NCI-H146 treated with DMSO at 0.1 percent for 48 hours (cell line): ENCODE measurements at regions not wholly inside any gene's neighbourhood (a gene's known extent, or its start where the extent isn't known, plus 50 kb on each side); places are given as distances from the start of the nearest gene placed in this dataset.
"Not testable (repeated sequence)": the region's sequence is repeated elsewhere in the genome, so short reads cannot be mapped to it uniquely, and the experiment has no call there.

Experiments
- DNase-seq: peaks from one replicate; lab custom pipeline; 2025; ENCODE audit not compliant: unreplicated experiment; lab: John Stamatoyannopoulos, UW

DNA sequence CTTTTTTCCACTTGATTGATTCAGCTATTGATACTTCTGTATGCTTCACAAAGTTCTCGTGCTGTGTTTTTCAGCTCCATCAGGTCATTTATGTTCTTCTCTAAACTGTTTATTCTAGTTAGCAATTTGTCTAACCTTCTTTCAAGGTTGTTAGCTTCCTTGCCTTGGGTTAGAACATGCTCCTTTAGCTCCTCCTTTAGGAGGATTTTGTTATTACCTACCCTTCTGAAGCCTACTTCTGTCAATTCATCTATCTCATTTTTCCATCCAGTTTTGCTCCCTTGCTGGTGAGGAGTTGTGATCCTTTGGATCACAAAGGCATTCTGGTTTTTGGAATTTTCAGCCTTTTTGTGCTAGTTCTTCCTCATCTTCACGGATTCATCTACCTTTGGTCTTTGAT lies 344.7 kb upstream of the CLEC14A start:
- DNase-seq, result not testable (repeated sequence)

DNA sequence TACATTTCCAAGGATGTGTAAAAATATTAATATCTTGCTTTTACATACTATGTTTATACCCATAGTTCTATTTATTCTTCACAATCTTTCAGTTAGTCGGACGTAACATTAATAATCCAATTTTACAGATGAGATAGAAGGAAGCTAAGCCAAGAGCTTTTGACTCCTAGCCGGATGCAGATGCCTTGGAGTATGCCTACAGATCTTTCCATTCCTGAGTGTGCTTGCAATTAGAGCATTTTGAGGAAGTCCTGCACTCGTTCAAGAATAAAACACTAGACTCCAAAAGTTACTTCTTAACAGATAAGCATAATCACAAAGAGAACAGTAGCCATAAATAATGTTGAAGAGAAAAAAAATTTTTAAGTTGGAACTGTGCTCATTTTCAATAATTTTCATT lies 337.6 kb upstream of the CLEC14A start:
- DNase-seq, result no peak

DNA sequence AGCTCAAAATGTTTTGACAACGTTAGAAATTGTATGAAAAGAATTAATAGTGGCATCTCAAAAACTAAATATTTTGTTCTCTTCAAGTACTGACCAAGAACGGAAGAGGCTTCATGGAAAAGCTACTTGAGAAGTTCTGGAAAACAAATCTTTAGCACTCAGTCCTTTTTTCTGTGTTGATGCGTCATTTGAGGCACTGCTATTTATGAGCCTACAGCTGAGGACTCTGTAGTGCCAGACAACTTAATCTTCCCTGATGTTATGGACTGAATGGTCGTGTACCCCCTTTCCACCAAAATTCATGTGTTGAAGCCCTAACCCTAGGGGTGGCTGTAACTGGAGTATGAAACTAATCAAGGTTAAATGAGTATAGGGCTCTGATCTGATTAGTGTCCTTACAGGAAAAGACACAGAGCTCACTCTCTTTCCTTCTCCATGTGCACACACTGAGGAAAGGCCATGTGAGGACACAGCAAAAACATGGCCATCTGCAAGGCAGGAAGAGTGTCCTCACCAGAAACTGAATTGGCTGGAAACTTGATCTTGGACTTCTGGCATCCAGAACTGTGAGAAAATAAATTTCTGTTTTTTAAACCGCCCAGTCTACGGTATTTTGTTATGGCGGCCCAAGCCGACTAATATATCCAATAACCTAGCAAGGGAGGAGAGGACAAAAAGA lies 337.0 kb upstream of the CLEC14A start:
- DNase-seq, result no peak

DNA sequence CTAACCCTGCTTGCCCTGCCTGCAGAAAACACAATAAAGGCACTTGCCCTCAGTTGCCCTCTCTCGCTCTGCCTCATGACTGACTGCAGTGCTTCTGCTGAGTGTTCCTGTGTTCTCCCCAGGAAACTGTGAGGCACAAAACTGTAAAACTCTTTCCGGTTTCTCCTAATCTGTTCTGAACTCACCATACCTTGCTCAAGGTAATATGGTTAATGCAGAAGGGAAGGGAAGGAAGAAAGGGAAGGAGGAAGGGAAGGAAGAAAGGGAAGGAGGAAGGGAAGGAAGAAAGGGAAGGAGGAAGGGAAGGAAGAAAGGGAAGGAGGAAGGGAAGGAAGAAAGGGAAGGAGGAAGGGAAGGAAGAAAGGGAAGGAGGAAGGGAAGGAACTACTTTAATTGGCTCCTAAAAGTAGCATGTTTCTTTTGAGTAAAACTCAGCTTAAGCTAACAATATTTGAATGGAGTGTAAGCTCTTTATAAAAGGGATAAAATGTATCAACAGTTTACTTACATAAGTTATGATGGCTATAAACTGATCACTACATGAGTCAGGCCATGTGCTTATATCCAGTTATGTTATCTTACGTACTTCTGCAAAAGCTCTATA lies 334.0 kb upstream of the CLEC14A start:
- DNase-seq, result no peak

DNA sequence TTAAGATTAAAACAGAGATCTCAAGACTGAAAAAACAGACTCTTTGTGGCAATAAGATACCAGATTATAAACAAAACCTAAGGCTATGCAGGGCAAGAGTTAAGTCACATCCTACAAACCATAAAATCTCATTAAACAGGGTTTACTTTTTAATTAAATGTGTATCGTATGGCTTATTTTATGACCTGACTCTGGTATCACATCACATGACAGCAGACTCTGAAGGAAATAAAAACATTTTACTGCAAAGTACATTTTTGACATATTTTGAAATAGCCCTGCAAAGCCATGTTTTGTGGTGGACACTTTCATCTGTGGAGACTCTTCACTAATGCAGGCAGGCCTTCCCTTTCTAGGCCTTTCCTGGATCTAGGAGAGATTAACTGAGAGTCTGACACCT lies 327.6 kb upstream of the CLEC14A start:
- no peak for DNase-seq

DNA sequence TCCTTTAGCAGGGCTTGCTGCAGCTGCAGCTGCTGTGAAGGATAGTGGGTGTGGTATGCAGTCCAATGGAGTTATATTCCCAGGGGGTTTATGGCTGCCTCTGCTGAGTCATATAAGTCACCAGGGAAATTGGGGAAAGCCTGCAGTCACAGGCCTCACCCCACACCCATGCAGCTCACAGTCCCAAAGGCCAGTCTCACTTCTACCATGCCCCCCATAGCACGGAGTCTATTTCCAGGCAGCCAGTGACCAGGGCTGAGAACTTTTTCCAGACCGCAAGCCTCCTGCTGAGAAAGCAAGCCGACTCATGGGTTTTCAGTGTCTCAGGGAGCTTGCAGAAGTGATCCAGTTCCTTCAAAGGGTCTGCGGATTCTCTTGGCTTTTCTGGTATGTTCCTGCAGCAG lies 322.4 kb upstream of the CLEC14A start:
- no peak for DNase-seq

DNA sequence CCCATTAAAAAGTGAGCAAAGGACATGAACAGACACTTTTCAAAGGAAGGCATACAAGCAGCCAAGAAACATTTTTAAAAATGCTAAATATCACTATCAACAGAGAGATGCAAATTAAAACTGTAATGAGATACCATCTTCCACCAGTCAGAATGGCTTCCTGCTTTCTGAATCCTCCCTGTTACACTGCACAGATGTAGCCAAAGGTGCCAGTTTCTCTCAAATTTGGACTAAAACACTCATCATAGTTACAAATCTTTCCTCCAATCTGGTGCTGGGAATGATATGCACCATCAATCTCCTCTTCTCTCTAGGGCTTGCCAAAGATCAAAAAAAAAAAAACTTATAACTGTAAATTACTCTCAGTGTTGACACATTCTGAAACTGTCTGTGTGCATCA lies 311.8 kb upstream of the CLEC14A start:
- DNase-seq, result no peak

DNA sequence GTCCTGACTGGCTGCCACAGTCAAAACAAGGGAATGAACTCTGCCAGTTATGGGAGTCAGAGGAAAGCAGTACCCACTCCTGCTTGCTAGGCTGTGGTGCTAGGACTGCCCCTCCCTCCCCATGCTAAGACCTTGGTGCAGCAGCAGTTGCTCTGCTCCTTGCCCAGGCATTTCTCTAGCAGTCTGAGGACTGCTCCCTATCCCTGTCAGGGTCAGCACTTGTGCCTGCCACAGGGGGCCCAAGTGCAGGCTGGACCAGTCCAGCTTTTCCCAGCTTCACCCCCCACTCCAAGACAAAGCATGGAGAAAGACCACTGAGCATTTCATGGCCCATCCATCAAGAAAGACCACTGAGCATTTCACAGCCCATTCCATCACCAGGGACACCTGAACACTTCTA lies 305.8 kb upstream of the CLEC14A start:
- no peak for DNase-seq

DNA sequence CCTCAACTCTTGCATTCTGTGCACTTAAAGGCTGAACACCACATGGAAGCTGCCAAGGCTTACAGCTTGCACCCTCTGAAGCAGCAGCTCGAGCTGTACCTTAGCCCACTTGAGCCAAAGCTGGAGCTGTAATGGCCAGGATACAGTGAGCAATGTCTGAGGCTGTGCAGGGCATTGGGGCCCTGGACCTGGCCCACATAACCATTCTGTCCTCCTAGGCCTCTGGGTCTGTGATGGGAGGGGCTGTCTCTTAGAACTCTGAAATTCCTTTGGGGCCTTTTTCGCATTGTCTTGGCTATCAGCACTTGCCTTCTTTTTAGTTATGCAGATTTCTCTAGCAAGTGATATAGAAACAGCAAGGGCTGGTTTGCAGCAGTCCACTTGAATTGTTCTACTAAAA lies 303.8 kb upstream of the CLEC14A start:
- no peak for DNase-seq

DNA sequence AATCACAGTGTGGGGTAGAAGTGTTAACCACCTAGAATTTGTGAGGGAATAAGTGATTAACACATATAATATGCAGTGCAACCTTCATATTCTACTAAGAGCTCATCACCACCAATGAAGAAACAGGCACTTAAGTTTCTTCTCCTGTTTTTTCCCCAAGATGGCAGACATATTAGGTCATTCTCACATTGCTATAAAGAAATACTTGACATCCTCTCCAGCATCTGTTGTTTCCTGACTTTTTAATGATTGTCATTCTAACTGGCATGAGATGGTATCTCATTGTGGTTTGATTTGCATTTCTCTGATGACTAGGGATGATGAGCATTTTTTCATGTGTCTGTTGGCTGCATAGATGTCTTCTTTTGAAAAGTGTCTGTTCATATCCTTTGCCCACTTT lies 301.5 kb upstream of the CLEC14A start:
- not testable (repeated sequence) for DNase-seq

DNA sequence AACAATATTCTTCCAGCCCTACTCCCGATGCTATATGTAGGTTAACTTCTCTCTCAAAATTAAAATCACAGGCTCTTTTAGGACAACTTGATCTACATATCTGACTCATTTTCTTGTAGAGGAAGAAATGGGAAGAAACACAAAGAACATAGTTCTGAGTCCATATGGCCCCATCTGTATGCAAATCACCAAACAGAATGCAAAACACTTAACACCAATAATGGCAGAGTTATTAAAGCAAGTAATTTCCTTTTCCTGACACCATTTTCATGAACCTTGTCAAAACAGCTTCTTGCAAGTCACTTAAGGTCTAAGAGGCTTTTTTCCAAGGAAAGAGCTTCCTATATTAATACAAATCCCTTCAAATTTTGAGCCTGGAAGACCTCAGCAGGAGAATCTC lies 300.4 kb upstream of the CLEC14A start:
- no peak for DNase-seq

DNA sequence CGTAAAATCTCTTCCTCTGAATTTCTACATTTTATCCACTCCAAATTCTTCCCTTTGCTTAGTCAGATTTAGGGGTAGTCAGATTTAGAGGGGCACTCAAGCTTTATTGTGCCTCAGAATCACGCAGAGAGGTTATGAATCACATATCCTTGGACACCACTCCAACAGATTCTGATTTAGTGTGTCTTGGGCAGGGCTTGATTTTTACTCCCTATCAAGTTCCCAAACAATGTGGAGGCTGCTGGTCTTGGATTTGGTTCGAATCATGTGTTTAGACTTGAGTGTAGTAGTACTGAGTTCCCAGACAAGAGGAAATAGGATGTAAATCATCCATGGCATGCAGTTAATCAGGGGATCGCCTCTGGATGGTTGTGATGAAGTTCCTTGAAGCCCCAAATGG lies 298.1 kb upstream of the CLEC14A start:
- DNase-seq, result no peak

DNA sequence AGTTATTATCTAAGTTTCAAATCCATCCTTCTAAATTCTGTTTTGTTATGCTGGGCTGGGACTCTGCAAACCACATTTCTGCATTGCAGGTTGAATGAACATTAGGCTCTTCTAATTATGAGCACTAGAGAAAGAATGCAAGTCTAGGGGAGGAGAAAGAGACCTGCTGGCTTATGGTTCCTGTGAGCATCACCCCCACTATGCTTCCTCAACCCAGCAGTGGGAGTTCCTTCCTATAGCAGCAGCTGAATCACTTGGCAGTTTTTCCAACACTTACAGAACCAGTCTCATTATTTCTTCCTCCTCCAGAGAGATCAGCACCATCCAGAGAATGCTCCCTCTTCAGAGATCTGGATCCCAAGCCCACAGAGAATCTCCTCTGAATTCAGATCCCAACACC lies 297.7 kb upstream of the CLEC14A start:
- no peak for DNase-seq

DNA sequence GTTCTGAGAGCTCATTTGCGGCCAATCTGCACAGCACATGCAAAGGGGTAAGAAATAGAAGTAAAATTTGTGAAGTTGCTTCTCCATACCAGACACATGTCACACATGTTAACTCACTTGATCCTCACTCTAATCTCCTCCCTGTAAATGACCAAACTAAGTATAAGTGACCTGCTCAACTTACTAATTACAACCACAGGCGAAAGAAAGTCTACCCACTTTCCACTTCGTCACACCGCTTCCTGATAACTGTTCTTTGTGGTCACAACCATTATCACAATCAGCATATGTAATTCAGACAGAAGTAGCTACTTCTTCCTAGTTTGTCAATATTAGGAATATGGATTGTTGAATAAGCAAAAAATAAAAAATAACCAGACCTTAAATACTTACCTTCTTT lies 293.7 kb upstream of the CLEC14A start:
- DNase-seq, result no peak

DNA sequence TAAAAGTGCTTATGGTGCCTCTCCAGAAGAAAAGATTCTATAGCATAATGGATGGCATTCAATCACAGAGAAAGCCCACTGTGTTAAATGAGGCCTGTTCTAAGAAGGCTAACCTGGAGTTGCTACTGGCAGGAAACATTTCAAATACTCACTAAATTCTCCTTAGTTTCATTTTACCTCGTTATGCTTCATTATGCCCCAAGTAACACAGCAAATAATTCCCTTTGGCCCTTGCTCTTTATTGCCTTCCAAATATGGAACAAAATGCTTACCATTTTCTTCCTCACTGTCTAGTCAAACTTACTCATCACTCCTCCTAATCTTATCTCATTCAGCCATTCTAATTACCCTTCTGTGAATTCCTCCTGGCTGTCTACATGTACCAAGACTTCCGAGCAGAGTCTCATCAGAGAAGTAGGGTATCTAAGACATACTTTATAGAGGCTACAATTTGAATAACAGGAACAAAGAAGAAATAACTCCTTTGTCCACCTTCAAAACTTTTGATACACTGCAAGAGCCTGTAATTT lies 292.1 kb upstream of the CLEC14A start:
- no peak for DNase-seq

DNA sequence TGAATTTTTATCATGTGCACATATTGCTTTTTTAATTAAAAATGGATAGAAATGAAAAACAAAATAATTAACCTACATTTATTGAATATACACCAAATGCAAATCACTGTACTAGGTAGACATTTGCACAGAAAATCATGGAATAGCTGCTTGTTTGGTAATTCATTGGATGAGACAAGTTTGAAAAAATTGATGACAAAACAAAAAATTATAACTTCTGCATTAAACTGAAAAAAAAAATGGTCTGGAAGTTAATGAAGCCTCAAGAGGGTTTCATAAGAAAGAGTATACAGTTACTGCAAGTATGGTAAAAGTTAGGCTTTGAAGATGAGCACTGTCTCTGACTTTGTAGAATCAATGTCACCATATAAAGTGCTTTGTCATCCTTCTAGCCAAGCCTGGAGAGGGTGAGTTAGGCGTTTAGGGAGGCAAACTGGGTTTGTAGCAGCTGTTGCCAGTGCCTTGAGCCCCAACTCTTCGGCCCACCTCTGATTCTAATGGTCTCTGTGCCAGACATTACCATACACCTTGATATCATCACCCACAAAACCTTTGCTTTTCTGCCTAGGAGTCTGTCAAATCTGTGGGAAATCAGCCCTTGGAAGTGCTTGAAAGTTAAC lies 291.1 kb upstream of the CLEC14A start:
- no peak for DNase-seq

DNA sequence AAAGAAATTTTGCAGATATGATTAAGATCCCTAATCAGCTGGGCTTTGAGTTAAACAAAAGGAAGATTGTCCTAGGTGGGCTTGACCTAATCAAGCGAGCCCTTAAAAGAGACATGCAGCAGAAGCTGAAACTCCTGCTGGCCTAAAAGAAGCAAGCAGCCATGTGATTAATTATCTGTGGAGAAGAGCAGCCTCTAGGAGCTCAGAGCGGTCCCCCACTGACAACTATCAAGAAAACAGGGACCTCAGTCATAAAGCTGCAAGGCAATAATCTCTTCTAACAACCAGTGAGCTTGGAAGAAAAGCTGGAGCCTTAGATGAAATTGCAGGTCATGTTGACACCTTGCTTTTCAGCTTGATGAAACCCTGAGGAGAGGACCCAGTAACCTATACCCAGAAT lies 288.9 kb upstream of the CLEC14A start:
- no peak for DNase-seq

DNA sequence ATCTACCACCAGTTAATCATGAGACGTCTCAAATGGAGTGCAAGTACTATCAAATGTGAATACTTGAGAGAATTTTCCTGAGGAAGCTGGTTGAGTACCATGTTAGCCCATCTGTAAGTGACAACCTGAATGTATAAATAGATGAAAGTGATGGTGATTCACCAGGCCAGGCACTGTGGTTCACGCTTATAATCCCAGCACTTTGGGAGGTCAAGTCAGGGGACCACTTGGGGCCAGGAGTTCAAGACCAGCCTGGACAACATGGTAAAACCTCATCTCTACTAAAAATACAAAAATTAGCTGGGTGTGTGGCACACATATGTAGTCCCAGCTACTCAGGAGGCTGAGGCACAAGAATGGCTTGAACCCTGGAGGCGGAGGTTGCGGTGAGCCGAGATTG lies 288.0 kb upstream of the CLEC14A start:
- not testable (repeated sequence) for DNase-seq

DNA sequence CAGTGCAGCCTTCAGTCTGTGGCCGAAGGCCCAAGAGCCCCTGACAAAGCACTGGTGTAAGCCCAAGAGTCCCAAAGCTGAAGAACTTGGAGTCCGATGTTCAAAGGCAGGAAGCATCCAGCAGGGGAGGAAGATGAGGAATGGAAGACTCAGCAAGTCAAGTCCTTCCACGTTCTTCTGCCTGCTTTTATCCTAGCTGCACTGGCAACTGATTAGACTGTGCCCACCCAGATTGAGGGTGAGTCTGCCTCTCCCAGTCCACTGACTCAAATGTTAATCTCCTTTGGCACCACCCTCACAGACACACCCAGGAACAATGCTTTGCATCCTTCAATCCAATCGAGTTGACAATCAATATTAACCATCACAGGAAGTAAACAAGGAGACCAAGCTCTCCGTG lies 282.2 kb upstream of the CLEC14A start:
- DNase-seq, result not testable (repeated sequence)

DNA sequence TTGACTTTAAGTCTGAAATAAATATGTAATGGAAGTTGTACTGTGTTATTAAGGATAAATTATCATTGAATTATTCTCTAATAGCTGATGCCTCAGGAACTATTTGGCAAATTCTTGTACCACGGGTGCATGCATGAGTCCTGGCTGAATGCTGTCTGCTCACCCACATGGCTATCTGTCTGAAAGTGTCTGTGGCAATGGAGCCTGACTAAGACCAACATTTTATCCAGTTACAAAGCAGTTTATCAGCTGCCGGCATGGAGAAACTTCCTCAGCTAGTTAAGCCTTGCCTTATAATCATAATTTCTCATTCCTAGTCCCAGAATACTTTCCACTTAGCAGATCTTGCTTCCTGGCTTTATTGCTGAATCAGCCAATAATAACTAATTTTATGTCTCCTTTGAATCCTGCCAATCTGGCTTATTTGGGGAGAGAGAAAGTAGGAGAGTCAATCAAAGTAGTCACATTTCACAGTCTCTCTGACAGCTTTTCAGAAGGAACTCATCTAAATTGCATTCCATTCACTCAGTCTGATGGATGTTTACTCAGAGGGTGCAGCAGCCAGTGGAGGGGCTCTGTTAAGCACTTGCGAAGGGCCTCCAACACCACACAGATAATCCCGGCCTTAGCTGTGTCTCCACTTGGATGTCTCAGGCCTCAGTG lies 280.6 kb upstream of the CLEC14A start:
- no peak for DNase-seq

DNA sequence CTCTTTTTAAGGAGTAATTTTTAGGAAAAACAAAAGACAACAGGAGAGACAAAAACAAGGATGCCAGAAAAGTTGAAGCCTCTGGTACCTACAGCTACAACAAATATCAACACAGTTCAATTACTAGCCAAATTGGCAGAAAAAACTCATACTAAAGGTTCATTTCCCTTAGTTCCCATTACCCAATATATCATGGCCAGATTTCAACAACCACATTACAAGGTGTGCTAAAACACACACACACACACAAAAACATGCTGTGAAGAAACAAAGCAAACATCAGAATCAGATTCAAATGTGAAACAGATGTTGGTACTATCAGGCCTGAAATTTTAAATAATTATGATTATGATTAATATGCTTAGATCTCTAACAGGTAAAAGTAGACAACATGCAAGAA lies 272.7 kb upstream of the CLEC14A start:
- DNase-seq, result no peak

DNA sequence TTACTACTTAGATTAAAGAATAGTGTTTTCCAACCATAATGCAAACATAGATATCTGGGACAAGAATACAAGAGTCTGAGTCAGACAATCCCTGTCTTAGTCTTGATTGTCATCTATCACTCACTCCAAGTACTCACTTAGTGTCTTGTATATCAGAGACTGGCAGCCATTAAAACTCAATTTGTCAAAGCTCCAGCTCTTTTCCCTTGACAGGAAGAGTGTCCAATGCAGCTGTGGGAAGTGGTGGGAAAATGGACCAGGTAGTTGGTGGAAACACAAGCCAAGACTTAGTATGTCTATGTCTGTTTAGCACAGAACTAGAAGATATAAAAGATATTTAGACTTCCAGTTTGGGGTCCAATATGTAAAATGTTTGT lies 271.6 kb upstream of the CLEC14A start:
- DNase-seq, result no peak
